ENCODE measurements at regions not wholly inside any gene's neighbourhood (a gene's known extent, or its start where the extent isn't known, plus 50 kb on each side); places are given as distances from the start of the nearest gene placed in this dataset.

- H4K8ac ChIP-seq (ENCODE audit: low read depth, low read length): no peak overlapping the region
- H3K4me1 ChIP-seq (ENCODE audit: control insufficient read depth in 2 of 2, insufficient read depth in 1 of 2, low read depth in 1 of 2, low read length in 2 of 2): peaks cover 26 to 32% of the 10 kb centered on the region in 2 donors
- no peak overlapping the region for H2AK5ac ChIP-seq (ENCODE audit: low read depth, low read length)
- H2BK5ac ChIP-seq (ENCODE audit: low read length): no peak overlapping the region
- no peaks in the 10 kb centered on the region for H3K36me3 ChIP-seq (replicated peaks in 1 of 2; ENCODE audit: control insufficient read depth in 2 of 2, insufficient read depth in 2 of 2, low read length in 2 of 2)
- no CpG with 5 or more reads among the region's 4 CpGs for WGBS, 2 donors (ENCODE audit: extremely low coverage in 2 of 2, insufficient read length in 2 of 2, insufficient replicate concordance in 1 of 2)
- no peak overlapping the region for H3K4me3 ChIP-seq (ENCODE audit: low read length in 2 of 2)
- H3K14ac ChIP-seq (ENCODE audit: low read length): no peak overlapping the region
- no peaks in the 10 kb centered on the region for H3K27me3 ChIP-seq (ENCODE audit: control insufficient read depth in 3 of 3, insufficient read depth in 3 of 3, low read depth in 1 of 3, low read length in 3 of 3)
- no peak for DNase-seq (ENCODE audit: low spot score)
- no peak overlapping the region for H3K18ac ChIP-seq (ENCODE audit: low read length)
- no peak overlapping the region for H2BK15ac ChIP-seq (ENCODE audit: low read length)
- H3K4ac ChIP-seq (ENCODE audit: low read length): no peak overlapping the region
- H3K9ac ChIP-seq (ENCODE audit: low read depth, low read length, poor library complexity): no peak overlapping the region
- no peak overlapping the region for H4K91ac ChIP-seq (ENCODE audit: low read depth, low read length, poor library complexity)
- H3K9me3 ChIP-seq (replicated peaks in 1 of 2; ENCODE audit: control insufficient read depth in 2 of 2, insufficient read depth in 1 of 2, low read depth in 1 of 2, low read length in 2 of 2): no peaks in the 10 kb centered on the region
- H3K79me1 ChIP-seq (ENCODE audit: low read depth, low read length): peaks cover 3% of the 10 kb centered on the region
- H2BK12ac ChIP-seq (ENCODE audit: low read length): no peak overlapping the region
- no peak overlapping the region for H3K4me2 ChIP-seq (ENCODE audit: insufficient read depth, low read length, poor library complexity, severe bottlenecking)
- H2AFZ ChIP-seq (ENCODE audit: low read length): no peak overlapping the region
- no peak overlapping the region for H2BK120ac ChIP-seq (ENCODE audit: low read depth, low read length)
- peak overlapping the region; percentile 10 for H3K23ac ChIP-seq (ENCODE audit: low read depth, low read length, poor library complexity)
- no peak overlapping the region for H3K27ac ChIP-seq (replicated peaks; ENCODE audit: low read length)
Observed at GRCh38 chr9:127553793-127554192, 58.3 kb upstream of the STXBP1 start.

- no peak overlapping the region for H2BK5ac ChIP-seq (ENCODE audit: low read length)
- peaks cover 3% of the 10 kb centered on the region for H3K79me1 ChIP-seq (ENCODE audit: low read depth, low read length)
- no peak for DNase-seq (ENCODE audit: low spot score)
- H4K8ac ChIP-seq (ENCODE audit: low read depth, low read length): no peak overlapping the region
- H3K4me1 ChIP-seq (ENCODE audit: control insufficient read depth in 2 of 2, insufficient read depth in 1 of 2, low read depth in 1 of 2, low read length in 2 of 2): peaks cover 27 to 36% of the 10 kb centered on the region in 2 donors
- H3K9ac ChIP-seq (ENCODE audit: low read depth, low read length, poor library complexity): no peak overlapping the region
- H2BK15ac ChIP-seq (ENCODE audit: low read length): peak overlapping the region; percentile 8
- no peak overlapping the region for H2BK12ac ChIP-seq (ENCODE audit: low read length)
- H3K27ac ChIP-seq (replicated peaks; ENCODE audit: low read length): peak overlapping the region; percentile 40
- peaks cover 0 to 5% of the 10 kb centered on the region in 2 donors for H3K36me3 ChIP-seq (replicated peaks in 1 of 2; ENCODE audit: control insufficient read depth in 2 of 2, insufficient read depth in 2 of 2, low read length in 2 of 2)
- H2AFZ ChIP-seq (ENCODE audit: low read length): no peak overlapping the region
- no peak overlapping the region for H3K4ac ChIP-seq (ENCODE audit: low read length)
- H3K27me3 ChIP-seq (ENCODE audit: control insufficient read depth in 3 of 3, insufficient read depth in 3 of 3, low read depth in 1 of 3, low read length in 3 of 3): no peaks in the 10 kb centered on the region
- peak overlapping the region; percentile 16 for H3K18ac ChIP-seq (ENCODE audit: low read length)
- H3K23ac ChIP-seq (ENCODE audit: low read depth, low read length, poor library complexity): peak overlapping the region; percentile 37
- no peak overlapping the region for H2BK120ac ChIP-seq (ENCODE audit: low read depth, low read length)
- H4K91ac ChIP-seq (ENCODE audit: low read depth, low read length, poor library complexity): no peak overlapping the region
- no peak overlapping the region for H3K4me3 ChIP-seq (ENCODE audit: low read length in 2 of 2)
- no peak overlapping the region for H2AK5ac ChIP-seq (ENCODE audit: low read depth, low read length)
- no peak overlapping the region for H3K4me2 ChIP-seq (ENCODE audit: insufficient read depth, low read length, poor library complexity, severe bottlenecking)
- H3K14ac ChIP-seq (ENCODE audit: low read length): no peak overlapping the region
- WGBS, 2 donors (ENCODE audit: extremely low coverage in 2 of 2, insufficient read length in 2 of 2, insufficient replicate concordance in 1 of 2): no CpG with 5 or more reads among the region's 15 CpGs
- H3K9me3 ChIP-seq (replicated peaks in 1 of 2; ENCODE audit: control insufficient read depth in 2 of 2, insufficient read depth in 1 of 2, low read depth in 1 of 2, low read length in 2 of 2): no peaks in the 10 kb centered on the region
Observed at GRCh38 chr9:127554966-127555839, 56.9 kb upstream of the STXBP1 start.

- Histone ChIP-seq H2AFZ (ENCODE audit: low read length) (no peak overlapping the region), H2BK5ac (ENCODE audit: low read length) (peak overlapping the region; percentile 93), H3K36me3 (replicated peaks in 1 of 2; ENCODE audit: control insufficient read depth in 2 of 2, insufficient read depth in 2 of 2, low read length in 2 of 2) (peaks cover 3 to 5% of the 10 kb centered on the region in 2 donors), H3K9ac (ENCODE audit: low read depth, low read length, poor library complexity) (no peak overlapping the region), H3K4ac (ENCODE audit: low read length) (no peak overlapping the region), H3K9me3 (replicated peaks in 1 of 2; ENCODE audit: control insufficient read depth in 2 of 2, insufficient read depth in 1 of 2, low read depth in 1 of 2, low read length in 2 of 2) (no peaks in the 10 kb centered on the region), H3K4me2 (ENCODE audit: insufficient read depth, low read length, poor library complexity, severe bottlenecking) (no peak overlapping the region), H2BK12ac (ENCODE audit: low read length) (peak overlapping the region; percentile 35), H4K91ac (ENCODE audit: low read depth, low read length, poor library complexity) (no peak overlapping the region), H3K79me1 (ENCODE audit: low read depth, low read length) (peaks cover 3% of the 10 kb centered on the region), H3K27ac (replicated peaks; ENCODE audit: low read length) (no peak overlapping the region), H3K23ac (ENCODE audit: low read depth, low read length, poor library complexity) (no peak overlapping the region), H2BK15ac (ENCODE audit: low read length) (peak overlapping the region; percentile 8), H2AK5ac (ENCODE audit: low read depth, low read length) (peak overlapping the region; percentile 90), H4K8ac (ENCODE audit: low read depth, low read length) (no peak overlapping the region), H3K27me3 (ENCODE audit: control insufficient read depth in 3 of 3, insufficient read depth in 3 of 3, low read depth in 1 of 3, low read length in 3 of 3) (no peaks in the 10 kb centered on the region), H3K14ac (ENCODE audit: low read length) (peak overlapping the region; percentile 10), H3K4me1 (ENCODE audit: control insufficient read depth in 2 of 2, insufficient read depth in 1 of 2, low read depth in 1 of 2, low read length in 2 of 2) (peaks cover 29 to 38% of the 10 kb centered on the region in 2 donors), H3K4me3 (ENCODE audit: low read length in 2 of 2) (no peak overlapping the region), H3K18ac (ENCODE audit: low read length) (peak overlapping the region; percentile 91), H2BK120ac (ENCODE audit: low read depth, low read length) (peak overlapping the region; percentile 10)
- DNase-seq (ENCODE audit: low spot score): no peak
- no CpG with 5 or more reads among the region's 13 CpGs for WGBS, 2 donors (ENCODE audit: extremely low coverage in 2 of 2, insufficient read length in 2 of 2, insufficient replicate concordance in 1 of 2)
Observed at GRCh38 chr9:127555840-127556820, 55.9 kb upstream of the STXBP1 start.
